Endodermal cell (in vitro differentiated cells): ENCODE measurements at regions not wholly inside any gene's neighbourhood (a gene's known extent, or its start where the extent isn't known, plus 50 kb on each side); places are given as distances from the start of the nearest gene placed in this dataset.

Experiments
- DNase-seq: peaks from one replicate; pipeline ENCODE4 v3.0.0-alpha.2; 2017
- H3K27ac ChIP-seq: 2 replicates; pipeline ENCODE4 v1.5.1; 2013; ENCODE audit warnings: mild to moderate bottlenecking, low read depth, low read length, moderate library complexity
- H3K27me3 ChIP-seq: 2 replicates; pipeline ENCODE4 v1.6.1; 2013; ENCODE audit warnings: mild to moderate bottlenecking, low read length, moderate library complexity; ENCODE audit not compliant: insufficient read depth, control insufficient read depth, poor library complexity, severe bottlenecking
- H3K36me3 ChIP-seq: 2 replicates; pipeline ENCODE4 v1.7.0; 2013; ENCODE audit warnings: mild to moderate bottlenecking, low read length, moderate library complexity; ENCODE audit not compliant: control insufficient read depth, insufficient read depth
- H3K4me1 ChIP-seq: one replicate; pipeline ENCODE4 v1.7.0; 2013; ENCODE audit warnings: low read length; ENCODE audit not compliant: control insufficient read depth, insufficient read depth
- H3K4me3 ChIP-seq: 2 replicates; pipeline ENCODE4 v1.5.1; 2013; ENCODE audit warnings: mild to moderate bottlenecking, low read length, moderate library complexity
- H3K9ac ChIP-seq: 2 replicates; pipeline ENCODE4 v1.6.1; 2013; ENCODE audit warnings: mild to moderate bottlenecking, low read length, moderate library complexity; ENCODE audit not compliant: poor library complexity, severe bottlenecking; ENCODE audit errors: extremely low read depth
- H3K9me3 ChIP-seq: 2 replicates; pipeline ENCODE4 v1.6.1; 2013; ENCODE audit warnings: mild to moderate bottlenecking, low read length, moderate library complexity; ENCODE audit not compliant: control insufficient read depth
- H3K27ac Mint-ChIP-seq: 2 replicates; pipeline ENCODE4 v1.8.0; 2020; ENCODE audit warnings: mixed read lengths
- H3K27me3 Mint-ChIP-seq: 2 replicates; pipeline ENCODE4 v1.8.0; 2021; ENCODE audit warnings: mild to moderate bottlenecking, mixed read lengths; ENCODE audit not compliant: insufficient read depth
- H3K36me3 Mint-ChIP-seq: 2 replicates; pipeline ENCODE4 v1.8.0; 2020; ENCODE audit warnings: low read depth, mixed read lengths
- H3K4me1 Mint-ChIP-seq: 2 replicates; pipeline ENCODE4 v1.8.0; 2020; ENCODE audit warnings: mixed read lengths
- H3K4me3 Mint-ChIP-seq: 2 replicates; pipeline ENCODE4 v1.8.0; 2020; ENCODE audit warnings: mild to moderate bottlenecking, moderate library complexity, mixed read lengths
- H3K9me3 Mint-ChIP-seq: 2 replicates; pipeline ENCODE4 v1.8.0; 2020; ENCODE audit warnings: mild to moderate bottlenecking, mixed read lengths
- CTCF ChIP-seq: fragments of 200-600 bp; sonication (generic); conservative IDR thresholded peaks from 2 replicates; pipeline ENCODE4 v1.5.0; 2021; ENCODE audit warnings: antibody characterized with exemption, mild to moderate bottlenecking
- WGBS, 2 experiments: methylation state at CpG; one replicate each; pipeline versions ENCODE4 v1.1.5 to v1.1.7; 2013; ENCODE audit warnings: missing lambda C conversion rate in 2 of 2, mixed read lengths in 1 of 2; ENCODE audit not compliant: insufficient coverage in 1 of 2, insufficient read length in 1 of 2; 5-methylcytosine and 5-hydroxymethylcytosine counted together

- Histone ChIP-seq H3K4me1 (peaks cover 9% of the 10 kb centered on the region), H3K9me3 (peaks cover 13% of the 10 kb centered on the region), H3K4me3 (no peak overlapping the region), H3K9ac (no peak overlapping the region), H3K27ac (no peak overlapping the region), H3K36me3 (no peaks in the 10 kb centered on the region), H3K27me3 (no peaks in the 10 kb centered on the region)
- Mint-ChIP-seq H3K27me3 (no peaks in the 10 kb centered on the region), H3K4me3 (no peak overlapping the region), H3K9me3 (peaks cover 11% of the 10 kb centered on the region), H3K27ac (no peak overlapping the region), H3K36me3 (no peaks in the 10 kb centered on the region), H3K4me1 (peaks cover 18% of the 10 kb centered on the region)
- no peak for TF ChIP-seq CTCF
- WGBS, 2 experiments: 89 to 93% methylated on average over 5 of the region's 5 CpGs
- no peak for DNase-seq
These were observed 85.7 kb upstream of the GHITM start for GRCh38 chr10:84053626-84054025.

- H3K4me3 ChIP-seq: no peak overlapping the region
- peaks cover 28% of the 10 kb centered on the region for H3K4me1 Mint-ChIP-seq
- no peak overlapping the region for H3K9ac ChIP-seq
- no peak overlapping the region for H3K27ac Mint-ChIP-seq
- peak; percentile 66 for DNase-seq
- H3K9me3 Mint-ChIP-seq: peaks cover 4% of the 10 kb centered on the region
- H3K9me3 ChIP-seq: peaks cover 7% of the 10 kb centered on the region
- H3K4me3 Mint-ChIP-seq: no peak overlapping the region
- peak; percentile 68 for TF ChIP-seq CTCF
- H3K27me3 ChIP-seq: no peaks in the 10 kb centered on the region
- peaks cover 11% of the 10 kb centered on the region for H3K4me1 ChIP-seq
- no peaks in the 10 kb centered on the region for H3K36me3 Mint-ChIP-seq
- H3K27ac ChIP-seq: no peak overlapping the region
- no peaks in the 10 kb centered on the region for H3K36me3 ChIP-seq
- no peaks in the 10 kb centered on the region for H3K27me3 Mint-ChIP-seq
- 88 to 100% methylated on average over 2 to 3 of the region's 3 CpGs for WGBS, 2 experiments
These were observed 84.6 kb upstream of the GHITM start for GRCh38 chr10:84054743-84055142.

- Histone ChIP-seq H3K36me3 (no peaks in the 10 kb centered on the region), H3K4me3 (no peak overlapping the region), H3K4me1 (peaks cover 12% of the 10 kb centered on the region), H3K27me3 (no peaks in the 10 kb centered on the region), H3K27ac (no peak overlapping the region), H3K9ac (no peak overlapping the region), H3K9me3 (no peaks in the 10 kb centered on the region)
- Mint-ChIP-seq H3K27ac (peak overlapping the region; percentile 80), H3K4me3 (no peak overlapping the region), H3K9me3 (no peaks in the 10 kb centered on the region), H3K27me3 (no peaks in the 10 kb centered on the region), H3K36me3 (no peaks in the 10 kb centered on the region), H3K4me1 (peaks cover 44% of the 10 kb centered on the region)
- WGBS, 2 experiments: 87 to 95% methylated on average over 3 of the region's 3 CpGs
- peak; percentile 55 for TF ChIP-seq CTCF
- no peak for DNase-seq
These were observed 79.8 kb upstream of the GHITM start for GRCh38 chr10:84059526-84059925.
